Urinary bladder (tissue), 3 donors: ENCODE measurements at regions not wholly inside any gene's neighbourhood (a gene's known extent, or its start where the extent isn't known, plus 50 kb on each side); places are given as distances from the start of the nearest gene placed in this dataset.

Experiments used
- DNase-seq: peaks from one replicate; pipeline ENCODE4 v3.0.0-alpha.2; 2015; ENCODE audit errors: extremely low spot score
- H3K27ac ChIP-seq: one replicate; pipeline ENCODE4 v1.5.1; 2013; ENCODE audit warnings: low read depth, mild to moderate bottlenecking, moderate library complexity
- H3K36me3 ChIP-seq: one replicate; pipeline ENCODE4 v1.6.1; 2013; ENCODE audit warnings: mild to moderate bottlenecking, moderate library complexity; ENCODE audit not compliant: insufficient read depth
- H3K4me1 ChIP-seq: one replicate; pipeline ENCODE4 v1.6.1; 2013; ENCODE audit warnings: mild to moderate bottlenecking, moderate library complexity; ENCODE audit not compliant: insufficient read depth
- H3K4me3 ChIP-seq: one replicate; pipeline ENCODE4 v1.5.1; 2013; ENCODE audit warnings: low read depth, low read length
- WGBS: extraction: QIAGEN DNeasy Blood & Tissue Kit; methylation state at CpG from one replicate; pipeline ENCODE4 v1.1.7; 2013; 5-methylcytosine and 5-hydroxymethylcytosine counted together
- donor health status: healthy with polysubstance abuse.
- donor health status: healthy.

DNA sequence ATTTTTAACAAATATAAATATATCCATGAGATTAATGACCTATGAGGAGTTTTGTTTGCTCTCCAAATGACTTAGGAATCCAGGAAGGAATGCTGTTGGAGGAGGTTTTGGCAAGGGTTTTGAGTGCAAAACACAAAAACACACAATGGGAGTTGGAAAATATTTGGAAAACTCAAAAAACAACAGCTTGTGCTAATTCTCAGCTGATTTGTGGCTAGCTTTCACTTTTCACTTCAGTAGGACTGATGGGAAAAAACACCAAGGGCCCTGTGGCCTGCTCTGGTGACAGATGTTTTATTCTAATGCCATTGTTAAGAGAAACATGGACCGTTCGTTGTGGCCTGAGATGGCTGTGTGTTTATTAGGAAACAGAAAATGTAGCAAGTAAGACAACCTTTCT, 113.9 kb downstream of the ALDH8A1 start:
- Histone ChIP-seq H3K4me3 (no peak overlapping the region), H3K4me1 (no peaks in the 10 kb centered on the region), H3K27ac (no peak overlapping the region), H3K36me3 (no peaks in the 10 kb centered on the region)
- no peak for DNase-seq
- 39% methylated on average over 2 of the region's 2 CpGs for WGBS

GRCh38 chr6:134830940-134831339, 119.0 kb downstream of the ALDH8A1 start:
- no peak for DNase-seq
- 88% methylated on average over 2 of the region's 2 CpGs for WGBS
- H3K4me1 ChIP-seq = no peaks in the 10 kb centered on the region

DNA sequence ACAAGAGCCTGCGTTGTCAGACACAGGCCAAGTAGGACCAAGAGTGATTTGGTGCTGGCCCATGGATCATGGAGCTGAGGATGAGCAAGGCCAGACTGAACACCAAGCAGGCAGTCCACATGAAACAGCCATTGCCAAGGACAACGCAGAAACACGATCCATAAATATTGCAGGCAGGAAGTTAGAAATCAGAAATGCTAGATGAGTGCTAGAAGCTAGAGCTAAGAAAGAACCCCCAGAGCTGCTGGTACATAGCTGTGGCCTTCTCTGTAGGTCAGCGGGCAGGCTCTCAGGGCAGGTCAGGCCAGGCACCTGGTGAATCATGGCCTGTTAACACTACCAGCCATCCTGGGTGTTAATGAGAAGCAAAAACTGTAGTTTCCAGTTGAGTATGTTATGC, 119.7 kb downstream of the ALDH8A1 start:
- DNase-seq = no peak
- H3K4me1 ChIP-seq = no peaks in the 10 kb centered on the region
- H3K27ac ChIP-seq = no peak overlapping the region
- no peaks in the 10 kb centered on the region for H3K36me3 ChIP-seq
- WGBS = 75% methylated on average over 4 of the region's 4 CpGs
- no peak overlapping the region for H3K4me3 ChIP-seq

More at GRCh38 chr6:134830940-134831339, 119.0 kb downstream of the ALDH8A1 start:
- Histone ChIP-seq H3K27ac (no peak overlapping the region), H3K36me3 (no peaks in the 10 kb centered on the region), H3K4me3 (no peak overlapping the region)

DNA sequence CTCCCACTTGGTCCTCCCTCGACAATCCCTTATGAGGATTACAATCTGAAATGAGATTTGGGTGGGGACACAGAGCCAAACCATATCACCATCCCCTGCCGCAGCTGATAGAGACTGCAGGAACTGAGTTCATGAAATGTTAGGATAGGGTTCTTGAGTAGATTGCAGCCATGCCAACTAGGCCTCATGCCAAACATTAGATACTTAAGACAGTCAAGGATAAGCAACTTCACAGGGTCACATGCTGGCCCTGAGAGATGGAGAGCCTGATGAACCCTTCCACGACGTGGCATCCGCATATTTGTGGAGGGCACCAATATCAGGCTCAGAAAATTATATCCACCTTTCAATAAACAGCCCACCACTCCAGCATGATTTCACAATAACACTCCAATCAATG, 121.3 kb downstream of the ALDH8A1 start:
- 88% methylated on average over 5 of the region's 5 CpGs for WGBS
- Histone ChIP-seq H3K36me3 (no peaks in the 10 kb centered on the region), H3K27ac (no peak overlapping the region), H3K4me1 (no peaks in the 10 kb centered on the region), H3K4me3 (no peak overlapping the region)
- no peak for DNase-seq

- Histone ChIP-seq H3K27ac (no peak overlapping the region), H3K4me1 (no peaks in the 10 kb centered on the region), H3K36me3 (no peaks in the 10 kb centered on the region), H3K4me3 (no peak overlapping the region)
- WGBS = 76% methylated on average over 3 of the region's 3 CpGs
- DNase-seq = no peak
Observed at GRCh38 chr6:134826889-134827737, 122.8 kb downstream of the ALDH8A1 start.

GRCh38 chr6:134823710-134824034, 126.2 kb downstream of the ALDH8A1 start:
- 94% methylated on average over 2 of the region's 2 CpGs for WGBS
- Histone ChIP-seq H3K4me1 (no peaks in the 10 kb centered on the region), H3K27ac (no peak overlapping the region)

DNA sequence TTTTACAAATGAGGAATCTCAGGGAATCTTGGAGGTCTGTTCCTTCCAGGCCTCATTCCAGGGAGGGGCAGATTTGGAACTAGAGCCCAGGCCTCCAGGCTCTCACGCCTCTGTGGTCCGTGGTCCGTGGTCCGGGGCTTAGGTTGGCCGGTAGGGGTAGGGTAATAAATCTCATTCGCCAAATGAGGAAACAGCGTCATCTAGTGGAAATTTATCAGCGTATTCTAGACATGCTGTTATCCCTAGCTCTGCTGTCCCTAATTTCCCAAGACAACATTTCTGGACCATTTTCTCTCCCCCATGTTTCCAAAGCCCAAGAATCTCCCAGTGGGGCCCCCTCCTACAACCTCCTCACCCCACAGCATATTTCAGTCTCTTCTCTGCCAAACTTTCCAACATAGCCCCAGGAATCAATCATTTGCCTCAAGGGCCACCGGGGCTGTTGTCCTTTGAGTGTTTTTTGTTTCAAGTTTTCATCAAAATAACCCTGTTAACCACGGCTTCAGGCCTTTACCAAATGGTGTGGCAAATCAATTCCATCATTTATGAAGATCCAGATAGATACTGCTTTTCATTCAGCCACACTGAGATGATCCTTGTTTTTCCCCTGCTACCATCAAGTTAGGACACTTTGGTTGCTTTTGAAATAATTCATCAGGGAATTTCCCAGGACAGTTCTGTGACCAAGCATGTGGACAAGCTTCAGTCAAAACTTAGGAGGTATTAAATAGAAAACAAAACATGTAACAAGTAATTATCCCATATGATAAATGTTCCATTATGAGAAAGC, 126.8 kb downstream of the ALDH8A1 start:
- 13% methylated on average over 10 of the region's 10 CpGs for WGBS
- Histone ChIP-seq H3K27ac (no peak overlapping the region), H3K4me3 (no peak overlapping the region), H3K4me1 (no peaks in the 10 kb centered on the region), H3K36me3 (no peaks in the 10 kb centered on the region)
- DNase-seq = peak; percentile 46

More at GRCh38 chr6:134823710-134824034, 126.2 kb downstream of the ALDH8A1 start:
- Histone ChIP-seq H3K4me3 (no peak overlapping the region), H3K36me3 (no peaks in the 10 kb centered on the region)
- no peak for DNase-seq

DNA sequence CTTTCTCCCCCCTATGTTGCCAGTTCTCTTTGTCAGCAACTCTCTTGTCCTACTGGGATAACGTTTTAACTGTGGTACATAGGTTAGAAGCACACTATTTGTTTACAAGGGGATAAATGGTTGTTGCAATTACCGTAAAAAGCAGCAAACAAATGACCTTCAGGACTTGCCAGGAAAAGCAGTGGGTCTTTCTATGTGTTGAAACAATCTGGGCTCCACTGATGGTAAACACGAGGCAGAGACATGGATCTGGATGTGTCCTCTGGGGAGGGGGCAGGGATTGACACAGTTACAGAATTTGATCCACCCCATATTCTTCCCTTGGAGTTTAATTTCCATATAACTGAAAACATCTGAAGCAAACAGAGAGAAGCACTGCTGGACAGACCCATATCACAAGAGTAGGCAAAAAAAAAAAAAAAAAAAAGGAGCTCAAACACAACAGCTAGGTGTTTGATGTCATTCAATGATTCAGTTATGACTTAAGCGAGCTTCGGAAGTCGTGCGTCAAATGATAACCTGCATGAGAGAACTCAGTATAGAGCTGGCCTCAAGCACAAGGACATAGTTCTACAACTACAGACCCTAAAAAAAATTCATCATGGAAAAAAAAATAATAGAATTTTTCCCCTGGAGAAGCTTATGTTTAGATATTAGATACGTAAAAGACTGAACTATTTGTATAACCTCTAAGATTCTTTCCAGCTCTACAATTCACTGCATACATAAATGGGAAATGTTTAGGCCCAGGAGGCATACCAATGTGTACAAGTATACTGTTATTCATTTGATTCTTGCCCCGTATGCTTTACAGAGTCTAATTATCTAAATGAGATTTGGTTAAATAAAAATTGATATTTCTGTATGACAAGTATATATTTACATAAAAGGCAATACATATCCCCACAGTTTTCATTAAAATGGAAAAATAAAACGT, 127.7 kb downstream of the ALDH8A1 start:
- Histone ChIP-seq H3K4me3 (no peak overlapping the region), H3K27ac (no peak overlapping the region), H3K4me1 (no peaks in the 10 kb centered on the region), H3K36me3 (no peaks in the 10 kb centered on the region)
- no peak for DNase-seq
- 80% methylated on average over 10 of the region's 10 CpGs for WGBS

GRCh38 chr6:134821397-134821796, 128.5 kb downstream of the ALDH8A1 start:
- H3K4me3 ChIP-seq = no peak overlapping the region
- no peak for DNase-seq
- 70% methylated on average over 4 of the region's 4 CpGs for WGBS
- H3K4me1 ChIP-seq = no peaks in the 10 kb centered on the region
- no peaks in the 10 kb centered on the region for H3K36me3 ChIP-seq
- no peak overlapping the region for H3K27ac ChIP-seq

- WGBS = 79% methylated on average over 3 of the region's 3 CpGs
- H3K4me1 ChIP-seq = no peaks in the 10 kb centered on the region
- DNase-seq = no peak
- H3K4me3 ChIP-seq = no peak overlapping the region
- no peak overlapping the region for H3K27ac ChIP-seq
- no peaks in the 10 kb centered on the region for H3K36me3 ChIP-seq
Observed at GRCh38 chr6:134819863-134820800, 129.8 kb downstream of the ALDH8A1 start.

- Histone ChIP-seq H3K27ac (no peak overlapping the region), H3K4me1 (no peaks in the 10 kb centered on the region), H3K4me3 (no peak overlapping the region), H3K36me3 (no peaks in the 10 kb centered on the region)
- DNase-seq = no peak
- 92% methylated on average over 2 of the region's 2 CpGs for WGBS
Observed at GRCh38 chr6:134819236-134819635, 130.7 kb downstream of the ALDH8A1 start.

- DNase-seq = no peak
- no peak overlapping the region for H3K27ac ChIP-seq
- no peak overlapping the region for H3K4me3 ChIP-seq
- H3K4me1 ChIP-seq = no peaks in the 10 kb centered on the region
- no peaks in the 10 kb centered on the region for H3K36me3 ChIP-seq
- WGBS = 96% methylated on average over 10 of the region's 10 CpGs
Observed at GRCh38 chr6:134817448-134817847, 132.5 kb downstream of the ALDH8A1 start.
